Neural crest cell (in vitro differentiated cells): ENCODE measurements at regions not wholly inside any gene's neighbourhood (a gene's known extent, or its start where the extent isn't known, plus 50 kb on each side); places are given as distances from the start of the nearest gene placed in this dataset.

Experiments used
- DNase-seq: peaks from one replicate; pipeline ENCODE4 v3.0.0; 2021; ENCODE audit warnings: low read depth, mixed read lengths, low spot score
- H3K27ac Mint-ChIP-seq: one replicate; pipeline ENCODE4 v1.8.0; 2021; ENCODE audit warnings: mild to moderate bottlenecking, mixed read lengths; ENCODE audit not compliant: unreplicated experiment
- H3K27me3 Mint-ChIP-seq: 2 replicates; pipeline ENCODE4 v1.8.0; 2021; ENCODE audit warnings: low read depth, mild to moderate bottlenecking, mixed read lengths
- H3K36me3 Mint-ChIP-seq: 2 replicates; pipeline ENCODE4 v1.8.0; 2021; ENCODE audit warnings: low read depth, mild to moderate bottlenecking, mixed read lengths
- H3K4me1 Mint-ChIP-seq: 2 replicates; pipeline ENCODE4 v1.8.0; 2021; ENCODE audit warnings: mixed read lengths
- H3K4me3 Mint-ChIP-seq: one replicate; pipeline ENCODE4 v1.8.0; 2021; ENCODE audit warnings: mild to moderate bottlenecking, mixed read lengths
- H3K9me3 Mint-ChIP-seq: 2 replicates; pipeline ENCODE4 v1.8.0; 2021; ENCODE audit warnings: mixed read lengths
- CTCF ChIP-seq: fragments of 200-600 bp; sonication (generic); conservative IDR thresholded peaks from 2 replicates; pipeline ENCODE4 v1.5.0; 2021; ENCODE audit warnings: antibody characterized with exemption, mild to moderate bottlenecking

- Mint-ChIP-seq H3K4me1 (peaks cover 6% of the 10 kb centered on the region), H3K9me3 (no peaks in the 10 kb centered on the region), H3K27me3 (peaks cover 3% of the 10 kb centered on the region), H3K27ac (no peak overlapping the region), H3K4me3 (no peak overlapping the region), H3K36me3 (no peaks in the 10 kb centered on the region)
- TF ChIP-seq CTCF, result no peak
- no peak for DNase-seq
Measured at GRCh38 chr7:145016068-145016467, 180.2 kb upstream of the TPK1 start.

GRCh38 chr7:145009876-145010275 lies 174.0 kb upstream of the TPK1 start:
- no peaks in the 10 kb centered on the region for H3K9me3 Mint-ChIP-seq

GRCh38 chr7:145005601-145006000 lies 169.7 kb upstream of the TPK1 start:
- H3K27me3 Mint-ChIP-seq, result no peaks in the 10 kb centered on the region
- H3K4me1 Mint-ChIP-seq, result no peaks in the 10 kb centered on the region
- H3K27ac Mint-ChIP-seq, result no peak overlapping the region

More at GRCh38 chr7:145009876-145010275, 174.0 kb upstream of the TPK1 start:
- Mint-ChIP-seq H3K36me3 (no peaks in the 10 kb centered on the region), H3K4me1 (no peaks in the 10 kb centered on the region), H3K27me3 (peaks cover 3% of the 10 kb centered on the region), H3K27ac (no peak overlapping the region), H3K4me3 (no peak overlapping the region)
- no peak for TF ChIP-seq CTCF
- no peak for DNase-seq

GRCh38 chr7:144997512-144997911 lies 161.7 kb upstream of the TPK1 start:
- no peak overlapping the region for H3K27ac Mint-ChIP-seq
- TF ChIP-seq CTCF, result no peak
- H3K4me1 Mint-ChIP-seq, result no peaks in the 10 kb centered on the region
- H3K9me3 Mint-ChIP-seq, result peaks cover 20% of the 10 kb centered on the region
- no peak overlapping the region for H3K4me3 Mint-ChIP-seq
- H3K27me3 Mint-ChIP-seq, result no peaks in the 10 kb centered on the region
- no peak for DNase-seq
- H3K36me3 Mint-ChIP-seq, result no peaks in the 10 kb centered on the region

More at GRCh38 chr7:145005601-145006000, 169.7 kb upstream of the TPK1 start:
- H3K36me3 Mint-ChIP-seq, result no peaks in the 10 kb centered on the region
- no peak for DNase-seq
- H3K4me3 Mint-ChIP-seq, result no peak overlapping the region
- peaks cover 3% of the 10 kb centered on the region for H3K9me3 Mint-ChIP-seq
- TF ChIP-seq CTCF, result no peak

GRCh38 chr7:144995495-144995894 lies 159.6 kb upstream of the TPK1 start:
- no peak overlapping the region for H3K4me3 Mint-ChIP-seq

More at GRCh38 chr7:144995495-144995894, 159.6 kb upstream of the TPK1 start:
- DNase-seq, result no peak
- no peaks in the 10 kb centered on the region for H3K36me3 Mint-ChIP-seq
- H3K27me3 Mint-ChIP-seq, result no peaks in the 10 kb centered on the region
- no peak for TF ChIP-seq CTCF
- H3K27ac Mint-ChIP-seq, result no peak overlapping the region
- H3K9me3 Mint-ChIP-seq, result peaks cover 17% of the 10 kb centered on the region
- peaks cover 3% of the 10 kb centered on the region for H3K4me1 Mint-ChIP-seq
